Thoracic aorta (tissue), 2 donors: ENCODE measurements at regions not wholly inside any gene's neighbourhood (a gene's known extent, or its start where the extent isn't known, plus 50 kb on each side); places are given as distances from the start of the nearest gene placed in this dataset.

Experiments
- ATAC-seq: fragments of 150-250 bp; one replicate; pipeline ENCODE4 v1.8.0; 2017; ENCODE audit warnings: low read depth; ENCODE audit not compliant: insufficient number of reproducible peaks, low FRiP score
- DNase-seq: peaks from one replicate; pipeline ENCODE4 v3.0.0-alpha.2; 2020; ENCODE audit warnings: low spot score
- H3K27ac ChIP-seq, 2 donors: fragments of 200-600 bp; sonication (generic); 1 replicate in 1 of 2; 2 replicates in 1 of 2; pipeline ENCODE4 v1.5.1; 2016; ENCODE audit warnings: mild to moderate bottlenecking in 2 of 2, moderate library complexity in 2 of 2
- H3K27me3 ChIP-seq: fragments of 200-600 bp; sonication (generic); replicated peaks from 2 replicates; pipeline ENCODE4 v1.6.0; 2016; ENCODE audit warnings: mild to moderate bottlenecking; ENCODE audit not compliant: insufficient read depth
- H3K36me3 ChIP-seq: fragments of 200-600 bp; sonication (generic); one replicate; pipeline ENCODE4 v1.5.1; 2016
- H3K4me1 ChIP-seq, 2 donors: fragments of 200-600 bp; sonication (generic); 1 replicate in 1 of 2; 2 replicates in 1 of 2; pipeline versions ENCODE4 v1.5.1 to v1.6.0; 2016; ENCODE audit warnings: low read depth in 2 of 2, mild to moderate bottlenecking in 1 of 2; ENCODE audit not compliant: control insufficient read depth in 1 of 2
- H3K4me3 ChIP-seq: fragments of 200-600 bp; sonication (generic); 2 replicates; pipeline ENCODE4 v1.5.1; 2016; ENCODE audit warnings: mild to moderate bottlenecking
- H3K9me3 ChIP-seq: fragments of 200-600 bp; sonication (generic); 2 replicates; pipeline ENCODE4 v1.5.1; 2016
- TF ChIP-seq, protein P1 (sequence below): fragments of 200-600 bp; sonication (generic); IDR thresholded peaks from one replicate; pipeline ENCODE4 v1.5.1; 2019; ENCODE audit warnings: antibody characterized with exemption

DNA sequence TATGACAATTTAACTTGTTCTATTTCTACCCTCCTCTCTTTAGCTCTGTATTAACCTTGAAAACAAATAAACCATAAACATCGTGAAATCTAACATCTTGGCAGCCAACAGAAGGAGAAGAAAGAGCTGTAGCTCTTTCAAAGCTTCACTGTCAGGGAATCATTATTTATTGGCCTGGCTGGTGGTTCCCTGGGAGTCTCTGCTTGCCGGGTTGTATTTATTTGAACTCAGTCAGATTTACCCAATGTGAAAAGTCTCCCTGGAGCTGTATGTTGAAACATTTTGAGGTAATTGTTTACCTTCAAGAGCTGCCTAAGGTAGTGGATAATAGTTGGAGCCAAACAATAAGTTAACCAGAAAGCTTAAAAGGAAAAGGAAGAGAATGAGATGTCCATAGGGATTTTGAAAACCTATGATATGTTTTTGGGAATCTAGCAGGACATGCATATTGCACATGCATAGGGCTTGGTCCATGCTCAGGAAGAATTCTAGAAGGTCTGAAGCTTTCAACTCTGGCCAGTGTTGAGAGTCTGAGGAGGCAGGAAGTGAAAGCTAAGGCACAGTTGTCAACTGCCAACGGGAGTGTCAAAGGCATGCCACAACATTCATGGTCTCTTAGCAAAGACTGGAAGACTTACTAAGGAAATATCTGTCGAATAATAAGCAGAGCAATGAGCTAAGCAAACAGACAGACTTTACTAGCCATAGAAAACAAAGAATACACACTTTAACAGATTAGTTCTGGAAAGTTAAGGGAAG lies 621.6 kb downstream of the PCDH7 start:
- no peaks in the 10 kb centered on the region for H3K4me1 ChIP-seq
- H3K4me3 ChIP-seq = no peak overlapping the region
- TF ChIP-seq, protein P1, sequence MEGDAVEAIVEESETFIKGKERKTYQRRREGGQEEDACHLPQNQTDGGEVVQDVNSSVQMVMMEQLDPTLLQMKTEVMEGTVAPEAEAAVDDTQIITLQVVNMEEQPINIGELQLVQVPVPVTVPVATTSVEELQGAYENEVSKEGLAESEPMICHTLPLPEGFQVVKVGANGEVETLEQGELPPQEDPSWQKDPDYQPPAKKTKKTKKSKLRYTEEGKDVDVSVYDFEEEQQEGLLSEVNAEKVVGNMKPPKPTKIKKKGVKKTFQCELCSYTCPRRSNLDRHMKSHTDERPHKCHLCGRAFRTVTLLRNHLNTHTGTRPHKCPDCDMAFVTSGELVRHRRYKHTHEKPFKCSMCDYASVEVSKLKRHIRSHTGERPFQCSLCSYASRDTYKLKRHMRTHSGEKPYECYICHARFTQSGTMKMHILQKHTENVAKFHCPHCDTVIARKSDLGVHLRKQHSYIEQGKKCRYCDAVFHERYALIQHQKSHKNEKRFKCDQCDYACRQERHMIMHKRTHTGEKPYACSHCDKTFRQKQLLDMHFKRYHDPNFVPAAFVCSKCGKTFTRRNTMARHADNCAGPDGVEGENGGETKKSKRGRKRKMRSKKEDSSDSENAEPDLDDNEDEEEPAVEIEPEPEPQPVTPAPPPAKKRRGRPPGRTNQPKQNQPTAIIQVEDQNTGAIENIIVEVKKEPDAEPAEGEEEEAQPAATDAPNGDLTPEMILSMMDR = no peak
- H3K27me3 ChIP-seq = no peaks in the 10 kb centered on the region
- ATAC-seq (no peak), DNase-seq (no peak)
- H3K27ac ChIP-seq = no peak overlapping the region
- no peaks in the 10 kb centered on the region for H3K36me3 ChIP-seq
- peaks cover 7% of the 10 kb centered on the region for H3K9me3 ChIP-seq

DNA sequence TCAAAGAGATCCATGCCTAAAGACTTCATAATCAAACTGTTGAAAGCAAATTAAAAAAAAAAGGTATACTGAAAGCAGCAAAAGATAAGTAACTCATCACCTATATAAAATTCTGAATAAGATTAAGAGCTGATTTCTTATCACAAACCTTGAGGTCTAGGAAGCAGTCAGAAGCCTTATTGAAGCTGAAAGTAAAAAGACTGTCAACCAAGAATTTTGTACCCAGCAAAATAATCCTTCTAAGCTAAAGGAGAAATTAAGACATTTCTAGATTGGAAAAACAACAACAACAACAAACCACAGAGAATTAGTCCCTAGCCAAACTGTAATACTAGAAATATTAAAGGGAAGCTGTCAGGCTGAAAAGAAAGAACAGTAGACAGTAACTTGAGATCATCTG lies 622.9 kb downstream of the PCDH7 start:
- DNase-seq (no peak), ATAC-seq (no peak)
- Histone ChIP-seq H3K4me1 (no peaks in the 10 kb centered on the region), H3K27ac (no peak overlapping the region), H3K4me3 (no peak overlapping the region), H3K36me3 (no peaks in the 10 kb centered on the region), H3K9me3 (peaks cover 7% of the 10 kb centered on the region), H3K27me3 (no peaks in the 10 kb centered on the region)
- TF ChIP-seq, protein P1 = no peak

DNA sequence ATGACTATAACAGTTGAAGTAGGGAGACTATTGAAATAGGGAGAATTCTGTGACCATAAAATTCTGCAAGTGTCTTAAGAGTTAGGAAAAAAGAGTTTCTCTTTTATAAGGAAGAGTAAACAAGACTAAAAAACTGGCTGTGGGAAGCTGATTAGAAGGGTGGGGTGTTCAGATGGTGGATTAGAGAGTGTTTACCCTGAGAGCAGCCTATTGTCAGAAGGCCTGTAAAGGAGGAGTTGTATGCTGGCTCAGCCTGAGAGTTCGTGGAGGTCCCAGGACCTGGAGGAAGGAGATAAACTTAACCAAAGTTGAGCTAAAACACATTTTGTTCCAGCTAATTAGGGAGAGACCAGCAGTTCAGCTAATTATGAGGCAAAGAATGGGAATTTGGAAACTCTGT lies 629.7 kb downstream of the PCDH7 start:
- TF ChIP-seq, protein P1 = no peak
- H3K27ac ChIP-seq = no peak overlapping the region
- no peaks in the 10 kb centered on the region for H3K36me3 ChIP-seq
- no peaks in the 10 kb centered on the region for H3K4me1 ChIP-seq
- H3K27me3 ChIP-seq = no peaks in the 10 kb centered on the region
- no peak for ATAC-seq
- H3K9me3 ChIP-seq = no peaks in the 10 kb centered on the region
- DNase-seq = no peak
- H3K4me3 ChIP-seq = no peak overlapping the region

DNA sequence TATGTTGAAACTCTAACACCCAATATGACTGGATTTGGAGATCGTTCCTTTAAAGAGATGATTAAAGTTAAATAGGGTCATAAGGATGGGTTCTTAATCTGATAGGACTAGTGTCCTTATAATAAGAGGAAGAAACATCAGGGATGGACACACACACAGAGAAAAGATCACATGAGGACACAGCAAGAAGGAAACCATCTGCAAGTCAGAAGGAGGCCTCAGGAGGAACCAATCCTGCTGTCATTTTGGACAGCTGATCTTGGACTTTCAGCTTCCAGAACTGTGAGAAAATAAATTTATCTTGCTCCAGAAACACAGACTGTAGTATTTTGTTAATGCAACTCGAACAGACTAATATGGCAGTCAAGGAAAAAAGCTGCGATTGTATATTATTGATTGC lies 631.5 kb downstream of the PCDH7 start:
- no peak overlapping the region for H3K27ac ChIP-seq
- ATAC-seq = no peak
- DNase-seq = no peak

DNA sequence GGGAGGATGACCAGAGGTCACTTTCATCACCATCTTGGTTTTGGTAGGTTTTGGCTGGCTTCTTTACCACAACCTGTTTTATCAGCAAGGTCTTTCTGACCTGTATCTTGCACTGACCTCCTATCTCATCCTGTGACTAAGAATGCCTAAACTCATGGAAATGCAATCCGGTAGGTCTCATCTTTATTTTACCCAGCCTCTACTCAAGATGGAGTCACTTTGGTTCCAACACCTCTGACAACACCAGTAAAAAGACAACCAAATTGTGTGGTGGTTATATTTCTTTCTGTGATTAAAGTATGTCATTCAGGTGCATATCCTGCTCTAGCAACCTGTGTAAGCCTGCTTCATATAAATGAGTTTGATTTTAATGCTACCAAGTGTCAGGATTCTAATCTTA lies 636.7 kb downstream of the PCDH7 start:
- no peaks in the 10 kb centered on the region for H3K9me3 ChIP-seq
- no peak for ATAC-seq

More for the DNA sequence above, 631.5 kb downstream of the PCDH7 start:
- Histone ChIP-seq H3K9me3 (no peaks in the 10 kb centered on the region), H3K27me3 (no peaks in the 10 kb centered on the region), H3K4me3 (no peak overlapping the region), H3K4me1 (no peaks in the 10 kb centered on the region), H3K36me3 (no peaks in the 10 kb centered on the region)
- TF ChIP-seq, protein P1 = no peak

More for the DNA sequence above, 636.7 kb downstream of the PCDH7 start:
- DNase-seq = no peak
- Histone ChIP-seq H3K4me3 (no peak overlapping the region), H3K4me1 (no peaks in the 10 kb centered on the region), H3K36me3 (no peaks in the 10 kb centered on the region), H3K27ac (no peak overlapping the region), H3K27me3 (no peaks in the 10 kb centered on the region)
- TF ChIP-seq, protein P1 = no peak
